ENCODE measurements at regions not wholly inside any gene's neighbourhood (a gene's known extent, or its start where the extent isn't known, plus 50 kb on each side); places are given as distances from the start of the nearest gene placed in this dataset.

DNA sequence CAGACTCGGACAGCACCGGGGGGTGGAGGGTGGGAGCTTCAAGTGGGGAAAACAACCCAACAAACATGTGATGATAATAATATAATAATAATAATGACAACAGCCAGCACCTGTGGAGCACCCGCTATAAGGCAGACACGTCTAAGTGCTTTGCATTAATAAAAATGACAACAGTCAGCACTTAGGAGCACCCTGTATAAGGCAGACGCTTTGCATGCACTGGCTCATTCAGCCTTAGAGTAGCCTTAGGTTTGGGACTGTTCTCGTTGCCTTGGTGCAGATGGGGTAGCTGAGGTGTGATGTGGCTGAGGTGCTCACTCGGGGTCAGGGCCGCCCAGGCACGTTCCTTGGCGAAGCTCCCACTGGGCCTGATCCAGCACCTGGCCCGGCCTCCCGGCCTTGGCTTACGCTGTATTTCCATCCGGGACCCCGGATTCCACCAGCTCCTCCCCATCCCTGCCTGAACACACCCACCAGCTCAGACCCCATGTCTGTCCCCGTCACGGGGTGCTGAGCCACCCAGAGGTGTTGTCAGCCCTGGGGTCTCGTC, 144.0 kb upstream of the CIBAR2 start:
- no peak for DNase-seq (ENCODE audit: low read depth)

DNA sequence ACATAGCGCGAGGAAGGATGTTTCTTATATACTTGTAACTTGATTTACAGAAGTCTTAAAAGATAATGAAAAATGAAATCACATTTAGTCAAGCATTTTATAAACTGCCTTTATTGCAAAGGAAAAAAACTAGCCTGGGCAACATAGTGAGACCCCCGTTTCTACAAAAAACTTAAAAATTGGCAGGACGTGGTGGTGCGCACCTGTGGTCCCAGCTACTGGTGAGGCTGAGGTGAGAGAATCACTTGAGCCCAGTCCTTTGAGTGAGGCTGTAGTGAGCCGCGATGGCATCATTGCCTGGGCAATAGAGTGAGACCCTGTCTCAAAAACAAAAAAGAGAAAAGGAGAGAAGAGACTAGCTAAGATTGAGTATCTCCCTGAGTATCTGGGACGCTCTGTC, 145.2 kb upstream of the CIBAR2 start:
- DNase-seq (ENCODE audit: low read depth) = no peak

DNA sequence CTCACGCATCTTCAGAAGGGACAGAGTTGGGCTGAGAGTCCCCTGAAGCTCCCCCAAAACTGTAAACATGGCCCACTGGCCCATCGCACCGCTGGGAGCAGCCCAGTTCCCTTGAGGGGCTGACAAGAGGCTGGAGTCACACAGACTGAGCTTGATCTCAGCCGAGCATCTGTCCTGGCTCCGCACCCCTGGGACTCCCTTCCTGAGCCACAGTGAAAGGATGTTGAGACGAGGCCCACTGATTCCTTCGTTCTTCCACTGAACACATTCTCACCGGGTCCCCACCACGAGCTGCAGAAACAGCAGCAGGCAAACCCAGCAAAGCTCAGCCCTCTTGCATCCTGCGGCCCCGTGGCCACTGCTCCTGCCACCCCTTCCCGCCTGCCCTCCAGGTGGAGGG, 145.9 kb upstream of the CIBAR2 start:
- no peak for DNase-seq (ENCODE audit: low read depth)

DNA sequence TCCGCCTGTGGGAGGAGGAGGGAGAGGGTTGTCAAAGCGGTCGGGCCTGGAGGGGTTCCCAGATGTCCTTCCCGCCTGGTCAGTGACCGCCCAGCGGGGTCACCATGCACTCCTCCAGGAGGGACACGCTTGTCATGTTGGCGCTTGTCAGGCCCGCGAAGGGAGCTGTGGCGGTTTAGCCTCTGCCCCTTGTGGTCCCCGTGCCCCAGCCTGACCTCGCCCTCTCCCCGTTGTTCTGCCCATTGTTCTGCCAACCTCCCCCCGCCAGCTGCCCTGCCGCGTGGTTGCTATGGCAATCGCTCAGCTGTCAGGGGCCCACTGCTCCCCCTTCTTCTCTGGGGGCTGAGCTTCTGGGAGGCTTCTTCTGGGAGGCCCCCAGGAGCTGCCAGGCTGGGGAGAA, 146.4 kb upstream of the CIBAR2 start:
- DNase-seq (ENCODE audit: low read depth) = no peak

DNA sequence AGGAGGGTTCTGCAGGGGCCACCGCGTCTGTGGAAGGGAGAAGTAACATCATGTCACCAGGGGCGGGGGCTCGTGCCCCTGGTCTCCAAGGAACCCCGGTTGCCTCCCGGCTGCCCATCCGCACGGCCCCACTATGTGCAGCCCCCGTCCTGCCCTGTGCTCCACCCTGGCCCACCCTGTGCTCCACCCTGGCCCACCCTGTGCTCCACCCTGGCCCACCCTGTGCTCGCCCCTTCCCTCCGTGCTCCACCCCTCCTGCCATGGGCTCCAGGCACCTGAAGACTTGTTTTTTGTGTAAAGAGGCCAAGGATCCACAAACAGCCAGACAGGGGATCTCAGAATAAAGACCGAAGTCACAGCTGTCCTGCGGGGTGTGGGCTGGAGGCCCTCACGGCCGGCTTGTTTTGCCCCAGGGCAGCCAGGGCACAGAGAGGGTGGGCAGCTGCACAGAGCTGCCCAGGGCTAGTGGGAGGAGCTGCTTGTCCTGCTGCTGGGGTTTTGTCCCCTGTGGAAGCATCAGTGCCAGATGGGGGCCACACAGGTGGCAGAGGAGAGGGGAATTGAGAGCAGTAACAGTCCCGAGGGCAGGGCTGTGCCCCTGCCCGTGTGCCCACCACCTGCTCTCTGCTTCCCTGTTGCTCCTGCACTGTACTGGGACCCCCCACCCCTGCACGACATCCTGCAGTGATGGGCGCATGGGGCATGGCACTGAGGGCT, 147.0 kb upstream of the CIBAR2 start:
- DNase-seq (ENCODE audit: low read depth) = no peak

DNA sequence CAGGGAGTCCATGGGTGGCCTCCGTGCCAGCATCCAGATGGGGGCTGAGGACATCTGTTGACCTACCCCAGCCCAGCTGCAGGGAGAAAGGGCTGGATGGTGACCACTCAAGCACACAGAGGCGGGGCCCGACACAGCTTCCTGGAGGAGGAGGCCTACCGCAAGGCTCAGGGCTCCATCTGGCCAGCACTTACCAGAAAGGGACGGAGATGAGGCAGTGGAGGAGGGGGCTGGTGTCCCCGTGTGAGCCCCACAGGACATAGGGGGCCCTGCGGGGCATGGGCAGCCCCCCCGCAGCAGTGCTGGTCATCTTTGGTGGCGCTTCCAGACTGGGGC, 147.5 kb upstream of the CIBAR2 start:
- no peak for DNase-seq (ENCODE audit: low read depth)

DNA sequence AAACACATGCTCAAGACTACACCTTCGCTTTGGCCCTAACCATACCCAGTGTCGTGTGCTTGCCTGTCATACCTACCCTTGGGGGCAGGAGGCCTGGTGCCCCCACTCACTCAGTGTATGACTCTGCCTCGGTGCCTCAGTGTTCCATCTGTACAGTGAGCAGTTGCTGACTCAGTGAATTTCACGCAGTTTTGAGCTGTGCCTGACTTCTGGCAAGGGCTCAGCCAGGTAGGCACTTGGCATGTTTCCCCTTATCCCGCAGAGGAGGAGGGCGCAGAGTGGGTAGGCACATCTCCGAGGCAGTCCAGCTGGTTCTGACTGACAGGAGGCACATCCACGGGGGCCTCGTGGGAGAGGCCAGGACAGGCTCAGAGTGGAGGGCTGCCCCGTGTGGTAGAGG, 148.9 kb upstream of the CIBAR2 start:
- DNase-seq (ENCODE audit: low read depth) = no peak

DNA sequence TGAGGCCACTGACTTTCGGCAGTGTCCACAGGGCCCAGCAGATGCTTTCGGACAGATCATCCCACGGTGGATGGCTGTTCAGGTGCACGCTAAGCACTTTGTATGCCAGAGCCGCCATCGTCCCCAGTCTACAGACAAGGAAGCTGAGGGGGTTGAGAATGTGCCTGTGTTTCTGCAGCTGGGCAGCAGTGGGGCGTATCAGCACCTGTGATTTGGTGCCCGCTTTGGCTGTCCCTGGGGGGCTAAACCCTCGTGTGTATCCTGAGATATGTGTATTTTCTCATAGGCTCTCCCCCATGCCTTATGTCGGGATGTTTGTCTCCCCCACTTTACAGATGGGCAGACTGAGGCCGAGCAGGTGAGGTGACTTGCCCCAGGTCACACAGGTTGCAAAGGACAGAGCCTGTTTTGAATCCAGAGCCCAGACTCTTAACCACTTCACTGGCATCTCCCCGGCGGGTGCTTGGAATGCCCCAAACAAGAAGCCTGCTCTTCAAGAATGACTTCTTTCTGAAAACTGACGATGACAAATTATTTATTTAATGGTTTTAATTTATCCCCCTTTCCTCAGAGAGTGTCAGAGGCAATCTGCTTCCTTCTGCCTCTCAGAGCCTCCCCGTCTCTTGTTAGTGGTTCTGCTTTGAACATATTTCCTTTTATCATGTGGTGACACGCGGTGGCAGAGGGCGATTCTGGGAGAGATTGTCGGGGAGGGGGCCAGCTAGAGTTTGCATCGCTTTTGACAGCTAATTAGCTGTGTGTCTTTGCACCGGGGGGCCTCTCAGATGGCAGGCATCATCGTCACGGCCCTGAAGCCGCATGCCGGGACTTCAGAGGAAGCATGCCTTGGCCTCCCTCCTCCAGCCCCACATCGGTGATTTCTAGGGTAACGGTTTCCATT, 149.6 kb upstream of the CIBAR2 start:
- no peak for DNase-seq (ENCODE audit: low read depth)

DNA sequence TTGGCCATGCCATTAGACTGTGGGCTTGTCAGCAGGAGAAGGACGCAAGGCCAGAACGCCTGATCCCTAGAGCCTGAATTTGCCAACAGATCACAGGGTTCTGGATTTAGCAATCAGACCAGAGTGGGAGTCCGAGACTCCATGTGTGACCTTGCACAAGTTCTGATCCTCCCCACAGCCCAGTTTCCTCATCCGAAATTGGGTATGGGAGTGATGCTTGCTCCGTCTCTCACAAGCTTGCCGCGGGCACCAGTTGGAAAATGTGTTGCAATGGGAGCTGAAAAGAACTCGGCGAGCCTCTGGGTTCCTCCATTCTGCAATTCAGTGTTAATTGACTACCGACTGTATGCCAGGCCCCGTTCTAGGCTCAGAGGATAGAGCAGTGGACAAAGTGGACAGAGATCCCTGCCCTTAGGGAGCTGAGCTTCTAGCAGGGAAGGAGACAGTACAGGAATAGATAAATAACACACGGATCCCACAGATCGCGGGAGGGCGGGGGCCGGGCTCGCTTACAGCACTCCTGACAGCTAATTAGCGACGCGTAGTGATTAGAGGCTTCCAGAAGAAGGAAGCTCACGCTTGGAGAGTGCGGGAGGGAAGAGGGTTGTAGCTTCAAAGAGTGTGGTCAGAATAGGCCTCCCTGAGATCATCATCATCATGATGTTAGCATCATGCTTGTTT, 150.4 kb upstream of the CIBAR2 start:
- no peak for DNase-seq (ENCODE audit: low read depth)

DNA sequence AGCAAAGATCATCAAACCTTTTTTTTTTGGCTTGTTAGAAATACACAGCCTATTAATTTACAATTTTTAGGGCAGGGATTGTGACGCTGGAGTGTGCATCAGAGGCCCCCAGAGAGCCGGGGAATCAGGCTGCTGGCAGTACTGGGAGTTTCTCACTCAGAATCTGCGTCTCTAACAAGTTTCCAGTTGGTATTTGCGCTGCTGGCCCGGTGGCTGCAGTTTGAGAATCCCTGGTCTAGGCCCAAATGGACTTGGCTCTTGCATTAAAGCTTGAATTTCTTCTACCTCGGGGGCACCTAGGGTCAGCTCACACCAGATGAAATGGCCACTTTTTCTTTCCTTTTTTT, 150.9 kb upstream of the CIBAR2 start:
- DNase-seq (ENCODE audit: low read depth) = no peak

DNA sequence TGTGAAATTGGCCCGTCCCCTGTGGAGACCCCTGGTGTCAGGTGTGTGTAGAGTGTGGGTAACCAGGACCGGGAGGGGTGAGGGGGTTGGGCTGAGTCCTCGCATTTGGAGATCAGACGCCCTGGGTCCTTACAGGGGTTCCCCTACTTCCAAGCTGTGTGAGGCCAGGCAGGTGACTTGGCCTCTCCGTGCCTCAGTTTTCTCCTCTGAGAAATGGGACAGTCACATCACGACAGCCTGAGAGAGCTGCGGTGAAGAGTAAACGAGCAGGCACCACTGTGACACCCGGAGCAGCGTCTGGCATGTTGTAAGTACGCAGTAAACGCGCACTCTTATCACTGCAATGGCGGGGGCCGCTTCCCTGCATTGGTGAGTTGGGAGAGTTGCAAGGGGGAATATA, 152.5 kb upstream of the CIBAR2 start:
- DNase-seq (ENCODE audit: low read depth) = no peak

DNA sequence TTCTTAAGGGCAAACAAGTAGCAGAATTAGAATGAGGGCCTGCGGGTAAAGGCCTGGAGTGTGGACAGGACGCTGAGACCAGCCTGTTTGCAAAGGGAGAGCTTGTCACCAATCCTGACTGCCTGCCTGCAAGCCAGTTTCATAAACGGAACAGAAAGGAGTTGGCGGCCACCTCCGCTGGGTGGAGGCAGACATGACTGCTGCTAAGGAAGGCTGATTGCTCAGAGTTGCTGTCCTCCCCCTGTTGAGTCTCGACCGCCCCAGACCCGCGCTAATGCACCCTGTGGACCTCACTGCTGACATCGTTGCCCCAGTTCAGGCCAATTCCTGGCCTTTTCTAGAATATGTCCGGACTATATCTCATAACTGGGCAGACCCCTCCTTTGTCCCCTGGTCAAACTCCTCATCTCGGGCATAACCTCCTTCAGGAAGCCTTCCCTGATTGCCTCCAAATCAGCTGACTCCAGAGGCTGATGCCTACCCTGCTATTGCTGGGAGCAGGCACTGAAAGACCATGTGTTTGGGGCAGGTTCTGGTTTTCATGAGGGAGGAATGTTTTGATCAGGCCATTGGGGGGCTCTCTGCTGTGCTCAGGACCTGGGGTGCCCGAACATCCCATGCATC, 153.0 kb upstream of the CIBAR2 start:
- DNase-seq (ENCODE audit: low read depth) = no peak

DNA sequence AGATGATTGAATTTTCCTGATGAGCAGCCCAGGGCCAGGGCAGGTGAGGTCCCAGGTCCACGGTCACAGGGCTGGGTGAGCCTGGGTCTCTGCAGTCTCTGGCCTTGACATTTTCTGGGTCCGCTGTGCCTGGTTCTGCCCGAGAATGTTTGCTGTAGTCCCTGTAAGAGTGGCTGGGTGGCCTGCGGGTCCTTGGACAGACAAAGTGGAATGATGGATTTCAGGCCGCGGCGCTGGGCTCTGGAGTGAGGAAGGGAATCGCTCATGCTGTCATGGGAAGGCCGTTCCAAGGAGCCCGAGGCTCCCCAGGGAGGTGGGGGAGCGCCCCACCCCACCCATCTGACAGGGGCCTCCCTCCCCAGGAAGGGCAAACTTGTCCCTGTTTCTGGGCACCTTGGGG, 153.5 kb upstream of the CIBAR2 start:
- DNase-seq (ENCODE audit: low read depth) = no peak

DNA sequence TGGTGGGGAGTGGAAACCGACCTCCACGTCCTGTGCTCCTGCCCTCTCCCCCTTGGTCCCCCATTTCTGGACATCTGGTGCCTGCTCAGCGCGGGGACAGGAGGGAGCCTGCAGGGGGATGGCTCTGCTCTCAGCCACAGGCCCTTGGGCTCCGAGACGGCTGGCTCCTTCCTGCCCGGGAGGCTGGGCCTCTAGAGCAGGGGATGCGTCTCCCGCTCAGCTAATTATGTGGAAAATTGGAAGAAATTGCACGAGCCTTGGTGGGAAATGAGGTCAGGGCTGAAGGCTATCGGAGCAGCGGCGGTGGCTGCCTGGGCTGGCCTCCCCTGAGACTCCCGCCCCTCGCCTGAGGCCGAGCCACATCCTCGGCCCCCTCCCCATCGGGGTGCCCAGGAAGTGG, 154.6 kb upstream of the CIBAR2 start:
- no peak for DNase-seq (ENCODE audit: low read depth)

DNA sequence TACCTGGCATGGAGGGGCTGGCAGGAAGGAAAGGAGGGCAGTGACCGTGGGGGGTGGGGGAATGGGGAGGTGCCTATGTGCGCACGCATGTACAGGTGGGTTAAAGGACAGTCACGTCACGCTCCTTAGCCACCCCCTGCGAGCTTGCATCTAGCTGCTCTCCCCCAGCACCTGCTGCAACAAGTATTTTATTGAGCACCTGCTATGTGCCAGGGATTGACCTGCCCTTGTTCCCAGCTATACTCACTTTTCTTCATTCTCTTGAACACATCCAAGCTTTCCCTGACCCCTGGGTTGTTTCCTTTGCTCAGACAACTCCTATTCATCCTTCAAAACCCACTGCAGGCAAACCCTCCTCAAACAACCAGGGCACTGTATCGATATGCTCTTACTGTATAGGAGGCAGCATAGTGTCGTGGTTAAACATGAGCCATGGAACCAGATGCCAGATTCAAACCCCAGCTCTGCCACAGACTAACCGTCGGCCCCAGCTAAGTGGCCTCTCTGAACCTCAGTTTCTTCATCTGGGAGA, 155.2 kb upstream of the CIBAR2 start:
- no peak for DNase-seq (ENCODE audit: low read depth)

DNA sequence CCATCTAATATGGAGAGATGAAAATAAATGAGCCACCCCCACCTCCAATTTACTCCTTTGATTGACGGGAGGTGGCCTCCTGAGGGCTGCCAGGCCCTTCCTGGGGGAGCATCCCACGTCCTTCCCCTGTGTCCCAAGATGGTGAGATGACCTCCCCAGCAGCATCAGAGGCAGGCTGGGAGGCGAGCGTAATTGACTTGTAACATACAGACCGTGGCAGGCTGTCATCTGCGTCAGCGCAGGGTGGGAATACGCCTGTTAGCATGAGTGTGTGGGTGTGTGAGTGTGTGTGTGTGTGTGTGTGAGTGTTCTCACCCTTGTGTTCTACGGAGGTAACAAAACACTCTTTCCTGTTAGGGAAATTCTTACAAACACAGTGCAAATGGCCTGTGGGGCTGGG, 156.9 kb upstream of the CIBAR2 start:
- no peak for DNase-seq (ENCODE audit: low read depth)

DNA sequence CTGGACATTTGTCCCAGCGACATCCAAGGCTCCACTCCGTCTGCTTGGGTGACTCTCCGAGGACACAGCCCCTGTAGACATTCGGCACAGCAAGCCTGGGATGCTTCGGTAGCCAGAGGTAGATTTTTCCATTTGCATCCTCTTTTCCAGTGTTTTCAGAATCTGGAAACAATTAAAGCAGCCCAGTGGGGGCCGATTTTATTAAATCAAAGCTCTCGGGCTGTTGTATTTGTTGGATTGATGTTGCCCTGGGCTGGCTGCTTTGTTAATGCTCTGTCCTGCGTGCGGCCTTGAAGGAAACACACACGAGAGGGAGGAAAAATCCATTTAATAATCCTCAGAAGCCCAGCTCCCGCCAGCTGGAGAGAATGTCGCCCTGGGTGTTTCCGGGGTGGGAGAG, 158.1 kb upstream of the CIBAR2 start:
- no peak for DNase-seq (ENCODE audit: low read depth)

DNA sequence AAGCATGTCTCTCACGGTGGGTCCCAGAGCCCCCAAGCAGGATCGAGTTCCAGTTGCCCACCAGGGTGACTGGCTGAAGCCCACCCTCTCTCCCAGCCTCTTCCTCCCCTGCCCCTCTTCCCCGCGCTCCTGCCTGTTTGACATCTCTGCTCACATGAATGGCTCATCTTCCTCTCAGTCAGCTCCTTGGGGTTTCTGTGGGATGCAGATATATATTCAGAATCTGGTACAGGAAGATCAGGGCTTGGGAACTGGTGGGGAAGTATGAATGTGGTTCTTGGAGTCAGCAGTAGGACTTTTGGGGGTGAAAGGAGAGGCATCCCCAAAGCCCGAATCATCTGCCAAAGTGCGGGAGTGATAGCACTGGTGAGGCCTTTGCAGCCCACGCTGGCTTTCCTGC, 158.9 kb upstream of the CIBAR2 start:
- no peak for DNase-seq (ENCODE audit: low read depth)

DNA sequence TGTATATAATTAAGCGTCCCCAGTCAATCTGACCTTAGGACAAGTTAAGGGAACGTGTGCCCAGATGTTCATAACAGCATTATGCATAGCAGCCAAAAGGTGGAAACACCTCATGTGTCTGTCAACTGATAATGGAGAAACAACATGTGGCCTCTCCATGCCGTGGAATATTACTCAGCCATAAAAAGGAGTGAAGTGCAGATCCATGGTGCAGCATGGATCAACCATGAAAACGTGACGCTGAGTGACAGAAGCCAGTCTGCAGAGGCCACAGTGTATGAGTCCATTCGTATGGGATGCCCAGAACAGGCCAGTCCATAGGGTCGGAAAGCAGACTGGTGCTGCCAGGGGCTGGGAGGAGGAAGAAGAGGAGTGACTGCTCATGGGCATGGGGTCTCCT, 161.0 kb upstream of the CIBAR2 start:
- DNase-seq (ENCODE audit: low read depth) = no peak

DNA sequence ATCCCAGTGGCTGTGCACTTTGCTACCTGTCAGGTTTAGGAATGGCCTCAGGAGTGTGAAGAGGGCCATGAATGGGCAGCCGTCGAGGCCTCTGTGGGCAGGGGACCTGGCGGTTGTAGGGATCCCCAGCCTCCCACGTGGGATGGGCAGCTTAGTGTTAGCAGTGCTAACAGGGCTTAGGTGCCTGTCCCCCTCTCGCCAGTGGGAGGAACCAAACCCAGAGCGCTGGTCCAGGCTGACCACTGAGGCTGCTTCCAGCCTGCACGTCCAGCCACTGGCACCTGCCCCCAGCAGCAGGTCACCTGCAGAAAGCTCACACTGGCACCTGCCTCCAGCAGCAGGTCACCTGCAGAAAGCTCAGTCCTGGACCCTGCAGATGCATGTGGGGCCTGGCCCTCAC, 162.2 kb upstream of the CIBAR2 start:
- no peak for DNase-seq (ENCODE audit: low read depth)

DNA sequence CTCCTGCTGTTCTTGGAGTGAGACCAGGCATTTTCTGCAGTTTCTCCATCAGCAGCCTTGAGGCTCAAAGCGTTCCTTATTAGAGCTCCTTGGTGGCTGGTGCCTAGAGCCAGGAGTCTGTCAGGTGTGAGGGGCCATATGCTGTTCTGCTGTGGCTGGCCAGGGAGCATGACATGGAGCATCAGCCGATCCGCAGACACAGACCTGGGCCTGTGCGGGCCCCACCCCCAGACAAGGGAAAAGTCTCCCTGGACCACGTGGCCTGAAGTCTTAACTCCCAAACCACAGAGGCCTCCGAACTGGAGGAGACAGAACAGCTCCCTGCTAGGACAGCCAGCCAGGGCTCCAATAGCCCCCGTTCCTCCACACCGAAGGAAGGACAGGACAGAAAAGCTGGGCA, 162.7 kb upstream of the CIBAR2 start:
- no peak for DNase-seq (ENCODE audit: low read depth)

DNA sequence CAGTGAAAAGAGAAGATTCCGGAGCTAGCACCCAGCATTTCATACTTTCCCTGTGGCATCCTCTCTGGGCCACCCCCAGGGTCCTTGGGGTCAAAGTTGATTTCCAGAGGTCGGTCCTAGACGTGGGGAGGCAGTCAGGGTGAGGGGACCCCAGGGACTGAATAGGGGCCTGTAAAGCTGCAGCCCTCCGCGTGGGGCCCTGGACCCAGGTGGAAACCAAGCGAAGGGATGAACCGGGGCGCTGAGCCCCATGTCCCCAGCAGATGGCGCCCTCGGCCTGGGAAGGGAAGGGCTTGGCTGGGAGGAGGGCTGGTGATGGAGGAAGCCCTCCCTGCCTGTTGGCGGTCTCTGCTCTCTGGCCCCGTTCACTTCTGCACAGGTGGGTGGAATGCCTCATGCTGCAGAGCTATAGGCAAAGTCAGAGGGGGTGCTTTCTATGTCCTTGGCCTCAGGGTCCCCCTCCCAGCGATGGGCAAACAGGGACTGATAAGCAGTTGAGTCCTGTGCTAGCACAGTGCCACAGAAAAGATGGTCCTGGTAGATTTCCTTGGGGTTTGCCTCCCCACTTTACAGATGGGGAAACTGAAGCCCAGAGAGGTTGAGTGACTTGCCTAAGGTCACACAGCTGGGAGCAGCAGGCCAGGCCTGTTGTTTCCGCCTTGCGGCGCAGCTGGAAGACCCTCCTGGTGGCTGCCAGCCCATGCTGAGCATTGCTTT, 163.4 kb upstream of the CIBAR2 start:
- peak; percentile 27 for DNase-seq (ENCODE audit: low read depth)

All from fibroblast of the conjunctiva (primary cell).